ENCODE measurements at regions not wholly inside any gene's neighbourhood (a gene's known extent, or its start where the extent isn't known, plus 50 kb on each side); places are given as distances from the start of the nearest gene placed in this dataset.

DNA sequence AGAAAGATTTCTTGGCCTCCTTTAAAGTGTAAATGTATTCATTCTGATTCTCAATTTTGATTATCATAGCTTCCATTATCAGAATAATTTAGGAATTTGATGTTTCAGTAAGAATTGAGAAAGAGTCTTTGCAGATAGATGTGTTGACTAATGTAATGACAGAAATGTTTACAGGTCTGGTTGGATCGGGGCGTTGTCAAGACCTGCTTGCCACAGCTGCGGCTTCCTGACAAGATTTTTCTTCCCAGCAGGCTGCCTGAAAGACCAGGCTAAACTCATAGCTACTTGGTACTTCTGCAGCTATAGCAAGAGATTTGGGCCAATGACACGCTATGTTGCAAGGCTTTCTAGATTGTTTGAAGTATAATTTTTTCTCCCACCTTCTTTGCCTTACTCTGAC, 91.5 kb upstream of the ANKRD50 start:
- TF ChIP-seq ZNF274 (IDR thresholded peaks at IDR 0.05; ENCODE audit: low read depth, low read length): no peak
- no peak for TF ChIP-seq YY1 (IDR thresholded peaks at IDR 0.05; ENCODE audit: insufficient read depth, insufficient read length)

Data from NT2/D1 (cell line).